Osteoblast (primary cell): ENCODE measurements at regions not wholly inside any gene's neighbourhood (a gene's known extent, or its start where the extent isn't known, plus 50 kb on each side); places are given as distances from the start of the nearest gene placed in this dataset.

ENCODE experiments used
- DNase-seq: peaks from one replicate; pipeline ENCODE4 v3.0.0; 2011; ENCODE audit warnings: low spot score, mixed read lengths; ENCODE audit not compliant: insufficient read length; ENCODE audit errors: missing footprints
- H2AFZ ChIP-seq: 2 replicates; pipeline ENCODE4 v1.6.0; 2011; ENCODE audit warnings: mild to moderate bottlenecking, low read length
- H3K27ac ChIP-seq: 2 replicates; pipeline ENCODE4 v1.5.1; 2011; ENCODE audit warnings: mild to moderate bottlenecking, low read depth, low read length, moderate library complexity
- H3K27me3 ChIP-seq: 2 replicates; pipeline ENCODE4 v1.6.0; 2012; ENCODE audit warnings: mild to moderate bottlenecking, control low read depth, inconsistent platforms, low read length, moderate library complexity; ENCODE audit not compliant: insufficient read depth
- H3K36me3 ChIP-seq: 2 replicates; pipeline ENCODE4 v1.5.1; 2011; ENCODE audit warnings: mild to moderate bottlenecking, low read length, control low read depth, moderate library complexity; ENCODE audit not compliant: insufficient read depth
- H3K4me1 ChIP-seq: 2 replicates; pipeline ENCODE4 v1.5.1; 2011; ENCODE audit warnings: mild to moderate bottlenecking, low read length, control low read depth, moderate library complexity; ENCODE audit not compliant: insufficient read depth
- H3K4me2 ChIP-seq: 2 replicates; pipeline ENCODE4 v1.6.0; 2011; ENCODE audit warnings: mild to moderate bottlenecking, low read length; ENCODE audit not compliant: insufficient read depth
- H3K4me3 ChIP-seq: fragments of 200-600 bp; sonication (generic); 3 replicates; pipeline ENCODE4 v1.5.1; 2012; ENCODE audit warnings: mild to moderate bottlenecking, low read length, inconsistent platforms; ENCODE audit not compliant: insufficient read depth
- H3K79me2 ChIP-seq: 2 replicates; pipeline ENCODE4 v1.6.0; 2012; ENCODE audit warnings: mild to moderate bottlenecking, low read length, control low read depth, inconsistent platforms; ENCODE audit not compliant: insufficient read depth
- H3K9me3 ChIP-seq: 2 replicates; pipeline ENCODE4 v1.5.1; 2011; ENCODE audit warnings: low read depth, low read length, control low read depth
- H4K20me1 ChIP-seq: 2 replicates; pipeline ENCODE4 v1.6.0; 2012; ENCODE audit warnings: mild to moderate bottlenecking, low read length, control low read depth; ENCODE audit not compliant: insufficient read depth
- CTCF ChIP-seq: IDR thresholded peaks from 2 replicates; pipeline ENCODE4 v1.5.1; 2011; ENCODE audit warnings: mild to moderate bottlenecking, low read depth, low read length, moderate library complexity; ENCODE audit errors: extremely low read depth

- Histone ChIP-seq H3K36me3 (no peaks in the 10 kb centered on the region), H3K4me2 (no peak overlapping the region), H3K27me3 (peaks cover 10% of the 10 kb centered on the region), H3K27ac (no peak overlapping the region), H3K4me1 (no peaks in the 10 kb centered on the region), H3K79me2 (no peaks in the 10 kb centered on the region), H4K20me1 (no peaks in the 10 kb centered on the region), H3K4me3 (no peak overlapping the region), H2AFZ (no peak overlapping the region), H3K9me3 (no peaks in the 10 kb centered on the region)
- TF ChIP-seq CTCF: no peak
- no peak for DNase-seq
Observed at GRCh38 chr4:25525896-25526295, 129.8 kb upstream of the SLC34A2 start.

GRCh38 chr4:25527034-25527433, 128.6 kb upstream of the SLC34A2 start:
- no peak for TF ChIP-seq CTCF
- Histone ChIP-seq H3K4me2 (no peak overlapping the region), H3K79me2 (no peaks in the 10 kb centered on the region), H3K4me1 (no peaks in the 10 kb centered on the region), H3K36me3 (no peaks in the 10 kb centered on the region), H3K9me3 (no peaks in the 10 kb centered on the region), H3K27me3 (peaks cover 10% of the 10 kb centered on the region), H3K4me3 (no peak overlapping the region), H4K20me1 (no peaks in the 10 kb centered on the region), H3K27ac (no peak overlapping the region), H2AFZ (no peak overlapping the region)
- DNase-seq: no peak

GRCh38 chr4:25528391-25528790, 127.3 kb upstream of the SLC34A2 start:
- Histone ChIP-seq H4K20me1 (no peaks in the 10 kb centered on the region), H3K4me1 (no peaks in the 10 kb centered on the region), H3K27ac (no peak overlapping the region), H3K4me3 (no peak overlapping the region), H3K4me2 (no peak overlapping the region), H3K79me2 (no peaks in the 10 kb centered on the region), H3K27me3 (peaks cover 6% of the 10 kb centered on the region), H2AFZ (no peak overlapping the region), H3K9me3 (no peaks in the 10 kb centered on the region), H3K36me3 (no peaks in the 10 kb centered on the region)
- no peak for DNase-seq
- no peak for TF ChIP-seq CTCF

GRCh38 chr4:25531272-25531671, 124.4 kb upstream of the SLC34A2 start:
- Histone ChIP-seq H3K4me3 (no peak overlapping the region), H3K9me3 (no peaks in the 10 kb centered on the region), H4K20me1 (no peaks in the 10 kb centered on the region), H3K27ac (no peak overlapping the region), H3K4me1 (no peaks in the 10 kb centered on the region), H2AFZ (no peak overlapping the region), H3K4me2 (no peak overlapping the region), H3K27me3 (peaks cover 11% of the 10 kb centered on the region), H3K36me3 (no peaks in the 10 kb centered on the region), H3K79me2 (no peaks in the 10 kb centered on the region)
- DNase-seq: peak; percentile 57
- TF ChIP-seq CTCF: peak; percentile 54
